ENCODE measurements at regions not wholly inside any gene's neighbourhood (a gene's known extent, or its start where the extent isn't known, plus 50 kb on each side); places are given as distances from the start of the nearest gene placed in this dataset.

- no peaks in the 10 kb centered on the region for H3K36me3 ChIP-seq (ENCODE audit: insufficient read depth, low read length)
- H3K27ac ChIP-seq (ENCODE audit: low read depth, low read length, poor library complexity, severe bottlenecking) = no peak overlapping the region
- no peaks in the 10 kb centered on the region for H3K79me2 ChIP-seq (ENCODE audit: insufficient read depth, low read length)
- H3K4me3 ChIP-seq (ENCODE audit: low read depth, low read length, poor library complexity, severe bottlenecking) = no peak overlapping the region
- H3K9me2 ChIP-seq (ENCODE audit: low read depth, low read length) = no peaks in the 10 kb centered on the region
- H3K27me3 ChIP-seq (ENCODE audit: insufficient read depth, low read length) = no peaks in the 10 kb centered on the region
- no peaks in the 10 kb centered on the region for H4K20me1 ChIP-seq (ENCODE audit: insufficient read depth, low read length)
- no peaks in the 10 kb centered on the region for H3K9me3 ChIP-seq (ENCODE audit: low read length)
- no peak overlapping the region for H3K9ac ChIP-seq (ENCODE audit: low read length)
- H3K4me1 ChIP-seq (ENCODE audit: insufficient read depth, low read length, severe bottlenecking) = no peaks in the 10 kb centered on the region
- no peak for TF ChIP-seq EZH2 (IDR thresholded peaks at IDR 0.05; ENCODE audit: borderline replicate concordance, low read length)
- TF ChIP-seq, protein P1, sequence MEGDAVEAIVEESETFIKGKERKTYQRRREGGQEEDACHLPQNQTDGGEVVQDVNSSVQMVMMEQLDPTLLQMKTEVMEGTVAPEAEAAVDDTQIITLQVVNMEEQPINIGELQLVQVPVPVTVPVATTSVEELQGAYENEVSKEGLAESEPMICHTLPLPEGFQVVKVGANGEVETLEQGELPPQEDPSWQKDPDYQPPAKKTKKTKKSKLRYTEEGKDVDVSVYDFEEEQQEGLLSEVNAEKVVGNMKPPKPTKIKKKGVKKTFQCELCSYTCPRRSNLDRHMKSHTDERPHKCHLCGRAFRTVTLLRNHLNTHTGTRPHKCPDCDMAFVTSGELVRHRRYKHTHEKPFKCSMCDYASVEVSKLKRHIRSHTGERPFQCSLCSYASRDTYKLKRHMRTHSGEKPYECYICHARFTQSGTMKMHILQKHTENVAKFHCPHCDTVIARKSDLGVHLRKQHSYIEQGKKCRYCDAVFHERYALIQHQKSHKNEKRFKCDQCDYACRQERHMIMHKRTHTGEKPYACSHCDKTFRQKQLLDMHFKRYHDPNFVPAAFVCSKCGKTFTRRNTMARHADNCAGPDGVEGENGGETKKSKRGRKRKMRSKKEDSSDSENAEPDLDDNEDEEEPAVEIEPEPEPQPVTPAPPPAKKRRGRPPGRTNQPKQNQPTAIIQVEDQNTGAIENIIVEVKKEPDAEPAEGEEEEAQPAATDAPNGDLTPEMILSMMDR (IDR thresholded peaks at IDR 0.05; ENCODE audit: low read length) = no peak
- no peak overlapping the region for H3K4me2 ChIP-seq (ENCODE audit: low read length)
- no peak overlapping the region for H2AFZ ChIP-seq (ENCODE audit: low read length)
- no peaks in the 10 kb centered on the region for H3F3A ChIP-seq (ENCODE audit: insufficient read depth, low read length)
Measured at GRCh38 chr2:59174536-59175243, 933.6 kb upstream of the FANCL start.

- no peak overlapping the region for H3K27ac ChIP-seq (ENCODE audit: low read depth, low read length, poor library complexity, severe bottlenecking)
- no peak overlapping the region for H2AFZ ChIP-seq (ENCODE audit: low read length)
- H3K9ac ChIP-seq (ENCODE audit: low read length) = no peak overlapping the region
- H3K9me2 ChIP-seq (ENCODE audit: low read depth, low read length) = no peaks in the 10 kb centered on the region
- no peak overlapping the region for H3K4me2 ChIP-seq (ENCODE audit: low read length)
- H3K4me3 ChIP-seq (ENCODE audit: low read depth, low read length, poor library complexity, severe bottlenecking) = no peak overlapping the region
- no peaks in the 10 kb centered on the region for H3K36me3 ChIP-seq (ENCODE audit: insufficient read depth, low read length)
- no peaks in the 10 kb centered on the region for H3K9me3 ChIP-seq (ENCODE audit: low read length)
- TF ChIP-seq EZH2 (IDR thresholded peaks at IDR 0.05; ENCODE audit: borderline replicate concordance, low read length) = no peak
- TF ChIP-seq, protein P1 (IDR thresholded peaks at IDR 0.05; ENCODE audit: low read length) = no peak
- H3K79me2 ChIP-seq (ENCODE audit: insufficient read depth, low read length) = no peaks in the 10 kb centered on the region
- H3F3A ChIP-seq (ENCODE audit: insufficient read depth, low read length) = no peaks in the 10 kb centered on the region
- no peaks in the 10 kb centered on the region for H3K4me1 ChIP-seq (ENCODE audit: insufficient read depth, low read length, severe bottlenecking)
- H3K27me3 ChIP-seq (ENCODE audit: insufficient read depth, low read length) = no peaks in the 10 kb centered on the region
- H4K20me1 ChIP-seq (ENCODE audit: insufficient read depth, low read length) = no peaks in the 10 kb centered on the region
Measured at GRCh38 chr2:59173325-59173724, 932.2 kb upstream of the FANCL start.

GRCh38 chr2:59171019-59171418 lies 929.9 kb upstream of the FANCL start:
- H3K79me2 ChIP-seq (ENCODE audit: insufficient read depth, low read length) = no peaks in the 10 kb centered on the region
- H3K27ac ChIP-seq (ENCODE audit: low read depth, low read length, poor library complexity, severe bottlenecking) = no peak overlapping the region
- no peak overlapping the region for H3K4me2 ChIP-seq (ENCODE audit: low read length)
- H2AFZ ChIP-seq (ENCODE audit: low read length) = no peak overlapping the region
- H3K4me3 ChIP-seq (ENCODE audit: low read depth, low read length, poor library complexity, severe bottlenecking) = no peak overlapping the region
- no peaks in the 10 kb centered on the region for H3K9me2 ChIP-seq (ENCODE audit: low read depth, low read length)
- H3K4me1 ChIP-seq (ENCODE audit: insufficient read depth, low read length, severe bottlenecking) = no peaks in the 10 kb centered on the region
- no peaks in the 10 kb centered on the region for H4K20me1 ChIP-seq (ENCODE audit: insufficient read depth, low read length)
- TF ChIP-seq, protein P1 (IDR thresholded peaks at IDR 0.05; ENCODE audit: low read length) = no peak
- TF ChIP-seq EZH2 (IDR thresholded peaks at IDR 0.05; ENCODE audit: borderline replicate concordance, low read length) = no peak
- H3F3A ChIP-seq (ENCODE audit: insufficient read depth, low read length) = no peaks in the 10 kb centered on the region
- H3K9me3 ChIP-seq (ENCODE audit: low read length) = no peaks in the 10 kb centered on the region
- no peaks in the 10 kb centered on the region for H3K36me3 ChIP-seq (ENCODE audit: insufficient read depth, low read length)
- no peaks in the 10 kb centered on the region for H3K27me3 ChIP-seq (ENCODE audit: insufficient read depth, low read length)
- H3K9ac ChIP-seq (ENCODE audit: low read length) = no peak overlapping the region

Data from OCI-LY1 (cell line).